CD4-positive, CD25-positive, alpha-beta regulatory T cell (primary cell): ENCODE measurements at regions not wholly inside any gene's neighbourhood (a gene's known extent, or its start where the extent isn't known, plus 50 kb on each side); places are given as distances from the start of the nearest gene placed in this dataset.

Source experiments
- ATAC-seq, 2 donors: fragments of 150-1000 bp; cut with Tn5 transposase; one replicate each; pipeline ENCODE4 v1.10.0; 2021; ENCODE audit warnings: low read depth in 2 of 2, moderate number of reproducible peaks in 2 of 2, moderate library complexity in 1 of 2
- DNase-seq, 3 donors: peaks; one replicate each; pipeline versions ENCODE4 v3.0.0 to v3.0.0-alpha.2; 2012 to 2022; ENCODE audit warnings: mixed read lengths in 1 of 3
- H3K27ac ChIP-seq: one replicate; pipeline ENCODE4 v1.7.0; 2013; ENCODE audit warnings: mild to moderate bottlenecking, low read length; ENCODE audit not compliant: insufficient read depth, poor library complexity, severe bottlenecking
- H3K27me3 ChIP-seq: one replicate; pipeline ENCODE4 v1.7.0; 2013; ENCODE audit warnings: low read length; ENCODE audit not compliant: control insufficient read depth, insufficient read depth
- H3K36me3 ChIP-seq: one replicate; pipeline ENCODE4 v1.7.0; 2013; ENCODE audit warnings: mild to moderate bottlenecking, low read length, moderate library complexity; ENCODE audit not compliant: control insufficient read depth, insufficient read depth
- H3K4me1 ChIP-seq: 2 replicates; pipeline ENCODE4 v1.7.0; 2013; ENCODE audit warnings: mild to moderate bottlenecking, low read length; ENCODE audit not compliant: insufficient read depth, control insufficient read depth, poor library complexity, severe bottlenecking
- H3K4me3 ChIP-seq: one replicate; pipeline ENCODE4 v1.7.0; 2013; ENCODE audit warnings: low read depth, mild to moderate bottlenecking, low read length, moderate library complexity
- H3K9me3 ChIP-seq, 2 experiments: 1 replicate in 1 of 2; 2 replicates in 1 of 2; pipeline ENCODE4 v1.7.0; 2013; ENCODE audit warnings: low read length in 2 of 2, mild to moderate bottlenecking in 1 of 2, moderate library complexity in 1 of 2; ENCODE audit not compliant: control insufficient read depth in 2 of 2
- H3K27ac Mint-ChIP-seq, 3 donors: one replicate each; pipeline ENCODE4 v1.8.0; 2020 to 2022; ENCODE audit warnings: mild to moderate bottlenecking in 3 of 3, mixed read lengths in 3 of 3, moderate library complexity in 2 of 3
- H3K27me3 Mint-ChIP-seq: one replicate; pipeline ENCODE4 v1.8.0; 2022; ENCODE audit warnings: mild to moderate bottlenecking, mixed read lengths
- H3K36me3 Mint-ChIP-seq: one replicate; pipeline ENCODE4 v1.8.0; 2020; ENCODE audit warnings: mixed read lengths
- H3K4me1 Mint-ChIP-seq, 4 donors: one replicate each; pipeline ENCODE4 v1.8.0; 2020 to 2022; ENCODE audit warnings: mixed read lengths in 4 of 4, mild to moderate bottlenecking in 1 of 4
- H3K4me3 Mint-ChIP-seq, 4 donors: one replicate each; pipeline ENCODE4 v1.8.0; 2020 to 2022; ENCODE audit warnings: mild to moderate bottlenecking in 4 of 4, mixed read lengths in 4 of 4, moderate library complexity in 3 of 4
- H3K9me3 Mint-ChIP-seq, 7 donors: one replicate each; pipeline ENCODE4 v1.8.0; 2020 to 2022; ENCODE audit warnings: mixed read lengths in 7 of 7, mild to moderate bottlenecking in 3 of 7, moderate library complexity in 2 of 7

- H3K4me3 Mint-ChIP-seq = no peak overlapping the region
- no peaks in the 10 kb centered on the region for H3K36me3 Mint-ChIP-seq
- Histone ChIP-seq H3K4me1 (no peaks in the 10 kb centered on the region), H3K9me3 (no peaks in the 10 kb centered on the region), H3K27me3 (no peaks in the 10 kb centered on the region), H3K36me3 (no peaks in the 10 kb centered on the region), H3K27ac (no peak overlapping the region), H3K4me3 (no peak overlapping the region)
- H3K27me3 Mint-ChIP-seq = no peaks in the 10 kb centered on the region
- H3K27ac Mint-ChIP-seq = no peak overlapping the region
- no peak for ATAC-seq
- H3K4me1 Mint-ChIP-seq = no peaks in the 10 kb centered on the region
- DNase-seq = no peak
- H3K9me3 Mint-ChIP-seq = no peaks in the 10 kb centered on the region
Measured at GRCh38 chr4:73348185-73348584, 55.9 kb upstream of the ALB start.

GRCh38 chr4:73347497-73347896, 56.6 kb upstream of the ALB start:
- no peak for DNase-seq
- Mint-ChIP-seq H3K36me3 (no peaks in the 10 kb centered on the region), H3K9me3 (no peaks in the 10 kb centered on the region), H3K4me1 (no peaks in the 10 kb centered on the region), H3K4me3 (no peak overlapping the region), H3K27ac (no peak overlapping the region), H3K27me3 (no peaks in the 10 kb centered on the region)
- ATAC-seq = no peak
- no peaks in the 10 kb centered on the region for H3K27me3 ChIP-seq
- no peak overlapping the region for H3K27ac ChIP-seq
- no peaks in the 10 kb centered on the region for H3K4me1 ChIP-seq
- no peak overlapping the region for H3K4me3 ChIP-seq
- H3K9me3 ChIP-seq = no peaks in the 10 kb centered on the region
- H3K36me3 ChIP-seq = no peaks in the 10 kb centered on the region

GRCh38 chr4:73345399-73345975, 58.6 kb upstream of the ALB start:
- H3K36me3 Mint-ChIP-seq = no peaks in the 10 kb centered on the region
- Histone ChIP-seq H3K27ac (no peak overlapping the region), H3K4me3 (no peak overlapping the region), H3K27me3 (no peaks in the 10 kb centered on the region), H3K9me3 (no peaks in the 10 kb centered on the region), H3K4me1 (no peaks in the 10 kb centered on the region), H3K36me3 (no peaks in the 10 kb centered on the region)
- no peak overlapping the region for H3K27ac Mint-ChIP-seq
- no peak for DNase-seq
- H3K27me3 Mint-ChIP-seq = no peaks in the 10 kb centered on the region
- no peaks in the 10 kb centered on the region for H3K9me3 Mint-ChIP-seq
- no peaks in the 10 kb centered on the region for H3K4me1 Mint-ChIP-seq
- ATAC-seq = no peak
- no peak overlapping the region for H3K4me3 Mint-ChIP-seq

- no peaks in the 10 kb centered on the region for H3K4me1 Mint-ChIP-seq
- H3K27ac ChIP-seq = no peak overlapping the region
- H3K4me1 ChIP-seq = no peaks in the 10 kb centered on the region
- H3K27me3 ChIP-seq = no peaks in the 10 kb centered on the region
- no peaks in the 10 kb centered on the region for H3K9me3 Mint-ChIP-seq
- no peaks in the 10 kb centered on the region for H3K9me3 ChIP-seq
- H3K36me3 Mint-ChIP-seq = no peaks in the 10 kb centered on the region
- peaks cover 4% of the 10 kb centered on the region for H3K27me3 Mint-ChIP-seq
- no peak overlapping the region for H3K27ac Mint-ChIP-seq
- no peak overlapping the region for H3K4me3 ChIP-seq
- H3K36me3 ChIP-seq = no peaks in the 10 kb centered on the region
- ATAC-seq (no peak), DNase-seq (no peak)
- H3K4me3 Mint-ChIP-seq = no peak overlapping the region
Measured at GRCh38 chr4:73344106-73344505, 60.0 kb upstream of the ALB start.

GRCh38 chr4:73343432-73343831, 60.7 kb upstream of the ALB start:
- H3K36me3 Mint-ChIP-seq = no peaks in the 10 kb centered on the region
- ATAC-seq (no peak), DNase-seq (no peak)
- no peak overlapping the region for H3K4me3 Mint-ChIP-seq
- Histone ChIP-seq H3K9me3 (no peaks in the 10 kb centered on the region), H3K27me3 (no peaks in the 10 kb centered on the region), H3K36me3 (no peaks in the 10 kb centered on the region), H3K4me1 (no peaks in the 10 kb centered on the region), H3K27ac (no peak overlapping the region), H3K4me3 (no peak overlapping the region)
- no peaks in the 10 kb centered on the region for H3K4me1 Mint-ChIP-seq
- no peak overlapping the region for H3K27ac Mint-ChIP-seq
- H3K9me3 Mint-ChIP-seq = no peaks in the 10 kb centered on the region
- H3K27me3 Mint-ChIP-seq = peaks cover 4% of the 10 kb centered on the region

GRCh38 chr4:73341454-73341853, 62.6 kb upstream of the ALB start:
- no peaks in the 10 kb centered on the region for H3K4me1 Mint-ChIP-seq
- DNase-seq = peak in 1 of 3 donors; percentile 25

GRCh38 chr4:73340917-73341316, 63.2 kb upstream of the ALB start:
- Mint-ChIP-seq H3K36me3 (no peaks in the 10 kb centered on the region), H3K9me3 (peaks cover 0 to 1% (median 0%) of the 10 kb centered on the region in 7 donors), H3K27me3 (peaks cover 4% of the 10 kb centered on the region), H3K4me3 (no peak overlapping the region), H3K27ac (no peak overlapping the region), H3K4me1 (no peaks in the 10 kb centered on the region)
- no peak for ATAC-seq
- Histone ChIP-seq H3K36me3 (no peaks in the 10 kb centered on the region), H3K27ac (no peak overlapping the region), H3K4me1 (no peaks in the 10 kb centered on the region), H3K4me3 (no peak overlapping the region), H3K9me3 (no peaks in the 10 kb centered on the region), H3K27me3 (no peaks in the 10 kb centered on the region)
- no peak for DNase-seq

More at GRCh38 chr4:73341454-73341853, 62.6 kb upstream of the ALB start:
- H3K9me3 Mint-ChIP-seq = peaks cover 0 to 1% (median 0%) of the 10 kb centered on the region in 7 donors
- H3K27ac ChIP-seq = no peak overlapping the region
- no peaks in the 10 kb centered on the region for H3K27me3 ChIP-seq
- H3K4me1 ChIP-seq = no peaks in the 10 kb centered on the region
- H3K27ac Mint-ChIP-seq = no peak overlapping the region
- H3K36me3 ChIP-seq = no peaks in the 10 kb centered on the region
- no peak for ATAC-seq
- no peak overlapping the region for H3K4me3 ChIP-seq
- H3K36me3 Mint-ChIP-seq = no peaks in the 10 kb centered on the region
- peaks cover 4% of the 10 kb centered on the region for H3K27me3 Mint-ChIP-seq
- H3K9me3 ChIP-seq = no peaks in the 10 kb centered on the region
- no peak overlapping the region for H3K4me3 Mint-ChIP-seq

GRCh38 chr4:73335679-73336078, 68.4 kb upstream of the ALB start:
- H3K4me3 ChIP-seq = no peak overlapping the region
- Mint-ChIP-seq H3K4me1 (no peaks in the 10 kb centered on the region), H3K9me3 (peaks cover 0 to 1% (median 0%) of the 10 kb centered on the region in 7 donors), H3K27ac (no peak overlapping the region), H3K4me3 (no peak overlapping the region), H3K36me3 (no peaks in the 10 kb centered on the region), H3K27me3 (peaks cover 4% of the 10 kb centered on the region)
- DNase-seq (no peak), ATAC-seq (no peak)
- H3K36me3 ChIP-seq = no peaks in the 10 kb centered on the region
- no peak overlapping the region for H3K27ac ChIP-seq
- H3K4me1 ChIP-seq = no peaks in the 10 kb centered on the region
- H3K27me3 ChIP-seq = no peaks in the 10 kb centered on the region
- H3K9me3 ChIP-seq = no peaks in the 10 kb centered on the region
